ENCODE measurements at regions not wholly inside any gene's neighbourhood (a gene's known extent, or its start where the extent isn't known, plus 50 kb on each side); places are given as distances from the start of the nearest gene placed in this dataset.

GRCh38 chr11:100536979-100537378 is 150.1 kb upstream of the ARHGAP42 start:
- no peak for DNase-seq

GRCh38 chr11:100543386-100543785 is 143.7 kb upstream of the ARHGAP42 start:
- no peak for DNase-seq

- DNase-seq, result no peak
Observed at GRCh38 chr11:100545556-100545955, 141.5 kb upstream of the ARHGAP42 start.

GRCh38 chr11:100545970-100546369 is 141.1 kb upstream of the ARHGAP42 start:
- no peak for DNase-seq

- DNase-seq, result no peak
Observed at GRCh38 chr11:100546714-100547113, 140.4 kb upstream of the ARHGAP42 start.

DNA sequence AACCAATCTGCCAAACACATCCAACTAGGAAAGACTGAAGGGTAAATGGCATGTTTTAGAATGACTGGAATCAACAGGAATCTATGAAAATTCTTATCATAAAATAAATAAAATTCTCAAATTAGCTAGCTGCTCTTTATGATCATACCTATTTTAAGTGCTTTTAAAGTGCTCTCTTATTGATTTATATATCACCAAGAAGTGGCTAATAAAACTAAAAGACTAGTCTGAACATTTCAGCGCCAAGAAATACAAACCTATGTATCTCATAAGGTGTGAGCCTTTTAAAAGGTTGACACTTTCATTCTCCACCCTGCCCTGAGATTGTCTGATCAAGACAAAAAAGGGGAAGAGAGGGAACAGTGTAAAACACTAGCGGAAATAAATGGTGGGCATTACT is 136.8 kb upstream of the ARHGAP42 start:
- DNase-seq, result no peak

DNA sequence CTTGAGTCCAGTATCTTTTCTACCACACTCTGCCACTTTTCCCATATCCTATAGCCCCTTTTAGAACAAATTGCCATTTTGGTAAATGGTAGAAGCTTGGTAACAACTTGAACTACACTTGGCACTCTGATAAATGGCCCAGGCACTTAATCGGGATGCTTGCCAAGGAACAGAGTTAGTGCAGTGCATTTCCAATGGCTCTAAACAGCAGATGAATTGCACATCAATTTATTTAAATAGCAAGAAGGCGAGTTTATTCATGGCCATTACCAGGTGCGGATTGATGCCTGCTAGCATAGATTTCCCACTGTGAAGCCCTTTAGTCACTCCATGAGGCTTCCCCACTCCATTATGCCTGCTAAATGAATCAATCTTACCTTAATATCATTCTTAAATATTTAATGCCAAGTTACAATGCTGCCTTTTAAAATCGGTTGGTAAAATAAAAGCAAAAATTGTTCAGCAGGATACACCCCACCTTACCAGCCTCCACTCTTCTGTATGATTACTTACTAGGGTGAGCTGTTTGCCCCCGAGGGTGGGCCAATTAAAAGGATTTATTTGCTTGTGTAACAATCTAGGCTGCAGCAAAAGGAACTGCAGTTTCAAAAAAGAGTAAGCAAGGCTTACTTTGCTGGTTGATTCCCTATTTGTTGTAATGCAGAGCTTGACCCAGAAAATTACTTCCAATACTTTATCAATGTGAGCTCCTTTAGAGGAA is 136.0 kb upstream of the ARHGAP42 start:
- DNase-seq, result no peak

- no peak for DNase-seq
Observed at GRCh38 chr11:100555931-100556330, 131.2 kb upstream of the ARHGAP42 start.

DNA sequence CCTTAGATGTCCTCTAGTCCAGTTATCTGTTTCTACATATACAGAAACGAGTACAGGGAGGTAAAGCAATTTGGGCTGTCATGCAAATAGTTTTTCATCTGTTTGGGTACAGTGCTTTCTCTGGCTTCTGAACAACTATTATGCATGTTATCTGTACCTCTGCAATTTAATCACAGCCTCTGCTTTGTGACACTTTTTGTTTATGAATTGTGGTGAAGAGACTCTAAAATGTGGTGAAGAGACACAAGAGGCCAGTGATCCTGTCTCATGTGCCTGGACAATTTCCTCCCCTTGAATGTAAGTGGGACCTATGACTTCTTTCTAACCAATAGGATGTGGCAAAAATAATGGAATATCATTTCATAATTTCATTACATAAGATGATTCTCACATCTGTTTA is 130.3 kb upstream of the ARHGAP42 start:
- no peak for DNase-seq

- DNase-seq, result no peak
Observed at GRCh38 chr11:100557830-100558611, 129.1 kb upstream of the ARHGAP42 start.

DNA sequence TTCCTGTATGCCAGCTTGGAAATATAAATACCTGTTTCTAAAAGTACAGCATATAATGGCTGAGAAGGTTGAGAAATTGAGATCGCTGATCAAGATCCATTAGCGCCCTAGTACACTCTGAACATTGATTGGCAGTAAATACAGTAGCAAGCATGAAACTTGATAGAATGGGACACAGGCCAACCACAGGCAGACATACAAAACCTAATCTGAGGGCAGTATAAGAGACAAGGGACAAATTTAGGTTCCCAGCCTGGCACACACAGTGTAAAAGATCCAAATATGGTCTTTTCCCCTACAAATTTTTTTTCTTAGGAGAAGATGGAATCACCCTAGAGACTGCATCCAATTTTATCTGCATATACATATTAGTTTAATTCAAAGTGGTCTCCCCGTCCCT is 126.5 kb upstream of the ARHGAP42 start:
- DNase-seq, result no peak

DNA sequence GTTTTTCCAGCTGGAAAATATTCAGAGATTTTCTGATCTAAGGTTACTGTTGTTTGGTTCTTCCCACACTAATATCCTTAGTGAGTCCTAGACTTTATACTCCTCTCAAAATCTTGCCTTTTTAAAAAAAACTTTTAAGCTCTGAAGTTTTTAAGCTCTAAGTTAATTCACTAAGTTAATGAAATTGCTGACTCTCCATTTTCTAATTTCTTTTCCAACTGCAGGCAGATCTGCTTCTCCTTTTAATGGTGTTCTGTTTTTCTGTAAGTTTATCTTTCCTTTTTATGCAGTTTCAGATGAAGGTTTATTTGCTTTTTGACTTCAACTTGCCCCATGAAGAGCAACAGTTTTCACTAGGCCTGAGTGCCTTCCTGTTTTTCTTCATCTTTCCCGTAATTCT is 125.8 kb upstream of the ARHGAP42 start:
- DNase-seq, result no peak

DNA sequence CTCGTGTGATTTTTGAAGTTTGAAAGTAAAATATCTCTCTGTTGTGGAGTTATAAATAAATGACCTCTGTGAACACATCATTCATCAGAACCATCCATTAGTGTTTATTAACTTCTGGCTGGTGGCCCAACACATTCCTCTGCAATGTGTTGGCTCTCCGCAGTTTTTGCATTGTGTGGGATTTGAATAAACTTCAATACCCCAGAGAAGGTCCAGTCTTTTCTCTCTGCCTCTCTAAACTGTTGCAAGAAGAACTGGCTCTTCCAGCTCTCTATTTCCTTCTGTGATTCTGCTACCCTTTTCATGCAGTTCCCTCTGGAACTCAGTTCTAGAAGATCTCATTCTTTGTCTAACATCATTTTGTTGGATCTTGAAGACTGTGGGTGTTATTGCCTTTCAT is 125.0 kb upstream of the ARHGAP42 start:
- no peak for DNase-seq

GRCh38 chr11:100563541-100564280 is 123.4 kb upstream of the ARHGAP42 start:
- no peak for DNase-seq

DNA sequence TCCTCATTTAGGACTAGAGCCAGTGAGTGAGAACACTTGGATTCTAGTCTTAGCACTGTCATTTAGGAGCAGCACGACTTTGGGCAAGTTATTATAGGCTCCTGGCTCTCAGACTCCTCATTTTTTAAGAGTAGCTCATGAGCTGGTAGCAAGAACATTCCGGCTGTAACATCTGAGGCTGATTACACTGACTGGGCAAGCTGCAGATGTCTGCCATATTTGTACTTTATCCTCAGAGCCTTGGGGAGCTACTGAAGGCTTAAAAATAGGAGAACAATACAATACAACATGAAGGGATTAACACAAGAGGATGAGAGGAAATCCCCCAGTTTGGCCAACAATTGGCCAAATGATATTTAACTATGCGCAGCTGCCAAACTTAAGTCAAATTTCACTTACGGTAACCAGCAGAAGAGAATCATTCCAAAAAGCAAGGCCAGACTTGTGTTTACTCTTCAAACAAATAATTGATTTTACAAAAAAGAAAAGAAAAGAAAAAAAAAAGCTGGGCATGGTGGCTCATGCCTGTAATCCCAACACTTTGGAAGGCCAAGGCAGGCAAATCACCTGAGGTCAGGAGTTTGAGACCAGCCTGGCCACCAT is 113.1 kb upstream of the ARHGAP42 start:
- DNase-seq, result no peak

- DNase-seq, result no peak
Observed at GRCh38 chr11:100574894-100575769, 112.0 kb upstream of the ARHGAP42 start.

DNA sequence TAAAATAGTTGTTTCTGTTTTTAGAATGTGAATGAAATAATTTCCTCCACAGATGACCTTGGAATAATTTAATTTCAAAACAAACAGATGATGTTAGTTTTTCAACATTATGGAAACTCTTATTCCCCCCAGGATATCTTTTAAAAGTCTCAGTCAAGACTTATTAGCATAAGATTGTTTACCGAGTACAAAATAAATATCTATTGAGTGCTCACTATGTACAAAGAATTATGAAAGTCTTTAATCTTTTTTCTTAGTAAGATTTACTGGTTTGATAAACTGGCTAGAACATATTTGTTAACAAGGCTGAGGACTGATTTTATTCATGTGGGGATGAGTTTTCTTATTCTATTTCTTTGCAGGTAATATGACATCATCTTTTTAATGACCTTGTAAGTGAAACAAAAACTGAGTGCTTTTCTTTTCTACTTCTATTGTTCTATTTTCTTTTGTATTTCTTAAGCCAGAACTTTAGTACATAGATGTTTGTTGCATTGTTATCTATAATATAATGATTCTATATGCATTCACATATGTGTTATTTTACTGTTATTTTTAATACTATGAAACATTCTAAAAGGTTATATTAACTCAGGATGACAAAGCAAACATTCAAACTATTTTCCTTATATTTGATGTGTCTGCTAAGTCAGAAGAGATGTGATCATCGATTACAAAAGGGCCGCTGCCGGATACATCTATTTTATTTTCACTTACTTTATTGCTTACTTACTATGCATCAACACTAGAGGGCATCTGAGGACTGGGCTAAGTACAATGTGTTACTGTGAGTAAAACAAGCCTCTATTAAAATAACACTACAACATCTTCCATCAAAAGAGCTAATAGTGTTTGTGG is 111.0 kb upstream of the ARHGAP42 start:
- DNase-seq, result peak; percentile 20 to 32

DNA sequence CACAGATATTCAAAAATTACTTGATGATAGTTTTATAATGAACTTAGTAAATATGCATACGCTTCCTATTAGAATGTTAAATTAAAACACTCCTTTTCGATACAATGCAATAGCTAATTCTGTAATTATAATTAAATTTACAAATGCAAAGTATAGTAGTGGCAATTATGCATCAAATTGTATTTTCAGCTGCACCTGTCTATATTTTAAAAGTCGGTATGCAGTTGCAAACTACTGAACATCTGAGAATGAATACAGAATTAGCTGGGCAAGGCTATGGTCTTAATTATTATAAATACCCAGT is 110.4 kb upstream of the ARHGAP42 start:
- DNase-seq, result no peak

DNA sequence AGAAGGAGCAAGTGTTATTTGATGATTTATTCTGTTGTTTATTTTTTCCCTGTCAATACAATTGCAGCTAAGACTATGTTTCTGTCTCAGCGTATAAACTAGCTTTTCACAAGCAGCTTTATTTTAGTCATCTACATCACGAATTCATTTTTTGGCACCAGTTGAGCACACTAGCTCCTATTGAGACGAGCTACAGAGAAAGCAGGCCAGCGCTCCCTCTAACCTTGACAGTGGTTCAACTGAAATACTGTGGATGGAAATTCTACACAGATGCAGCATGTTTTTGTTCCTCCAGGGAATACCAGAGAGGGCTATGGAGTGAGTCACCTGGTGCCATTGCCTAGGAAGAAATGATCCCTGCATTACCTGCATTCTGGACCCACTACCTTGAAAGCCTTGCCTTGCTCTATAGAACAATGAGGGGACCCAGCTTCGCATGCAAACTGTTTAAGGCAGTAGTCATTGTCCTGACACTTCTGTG is 108.2 kb upstream of the ARHGAP42 start:
- DNase-seq, result no peak

GRCh38 chr11:100581318-100581717 is 105.8 kb upstream of the ARHGAP42 start:
- no peak for DNase-seq
